Lung (tissue), 11 donors: ENCODE measurements at regions not wholly inside any gene's neighbourhood (a gene's known extent, or its start where the extent isn't known, plus 50 kb on each side); places are given as distances from the start of the nearest gene placed in this dataset.
A peak's percentile ranks its signal among the peaks of the same experiment; 100 is the strongest.

Experiments
- ATAC-seq: fragments of 200-7000 bp; cut with Tn5 transposase; one replicate; pipeline ENCODE4 v1.9.1; 2020; ENCODE audit warnings: moderate number of reproducible peaks; ENCODE audit not compliant: insufficient read depth, low FRiP score
- DNase-seq, 3 donors: peaks; one replicate each; pipeline ENCODE4 v3.0.0-alpha.2; 2013 to 2017
- H3K27ac ChIP-seq, 2 donors: one replicate each; pipeline ENCODE4 v1.5.1; 2013; ENCODE audit warnings: mild to moderate bottlenecking in 2 of 2, moderate library complexity in 2 of 2, control low read depth in 1 of 2, inconsistent platforms in 1 of 2, low read depth in 1 of 2, low read length in 1 of 2
- H3K27me3 ChIP-seq, 3 donors: one replicate each; pipeline ENCODE4 v1.5.1; 2013; ENCODE audit warnings: low read length in 2 of 3; ENCODE audit not compliant: control insufficient read depth in 3 of 3, insufficient read depth in 3 of 3
- H3K36me3 ChIP-seq, 4 donors: one replicate each; pipeline ENCODE4 v1.5.1; 2013; ENCODE audit warnings: low read length in 4 of 4, mild to moderate bottlenecking in 1 of 4, moderate library complexity in 1 of 4; ENCODE audit not compliant: control insufficient read depth in 4 of 4, insufficient read depth in 4 of 4
- H3K4me1 ChIP-seq, 5 donors: one replicate each; pipeline ENCODE4 v1.5.1; 2013; ENCODE audit warnings: low read length in 5 of 5, mild to moderate bottlenecking in 2 of 5, moderate library complexity in 1 of 5; ENCODE audit not compliant: control insufficient read depth in 5 of 5, insufficient read depth in 5 of 5
- H3K4me3 ChIP-seq: one replicate; pipeline ENCODE4 v1.5.1; 2013; ENCODE audit warnings: mild to moderate bottlenecking, control low read depth, moderate library complexity
- H3K9ac ChIP-seq, 2 donors: one replicate each; pipeline ENCODE4 v1.5.1; 2013; ENCODE audit warnings: low read length in 2 of 2, control low read depth in 1 of 2; ENCODE audit not compliant: insufficient read depth in 1 of 2
- H3K9me3 ChIP-seq, 4 donors: one replicate each; pipeline ENCODE4 v1.5.1; 2013; ENCODE audit warnings: low read length in 3 of 4, mild to moderate bottlenecking in 1 of 4, moderate library complexity in 1 of 4; ENCODE audit not compliant: control insufficient read depth in 4 of 4, insufficient read depth in 3 of 4
- CTCF ChIP-seq: IDR thresholded peaks from 2 replicates; pipeline ENCODE4 v1.5.1; 2012; ENCODE audit warnings: mild to moderate bottlenecking; ENCODE audit errors: control extremely low read depth, extremely low read depth
- WGBS, 2 donors: extraction: QIAGEN DNeasy Blood & Tissue Kit; methylation state at CpG; one replicate each; pipeline ENCODE4 v1.1.7; 2013; 5-methylcytosine and 5-hydroxymethylcytosine counted together
- donor health status: control.
- donor health status: control.
- donor health status: Bipolar disorder and iron deficiency.
- donor health status: healthy.
- donor health status: DM: yes; HTN: yes; CAD: no.

- no peak for ATAC-seq
- no peak for DNase-seq
- Histone ChIP-seq H3K27me3 (no peaks in the 10 kb centered on the region), H3K36me3 (no peaks in the 10 kb centered on the region), H3K4me3 (no peak overlapping the region), H3K27ac (no peak overlapping the region), H3K9ac (no peak overlapping the region), H3K9me3 (no peaks in the 10 kb centered on the region), H3K4me1 (peaks cover 0 to 8% (median 4%) of the 10 kb centered on the region in 5 donors)
- no peak for TF ChIP-seq CTCF
- WGBS, 2 donors = 79 to 87% methylated on average over 4 of the region's 4 CpGs
These were observed 195.7 kb upstream of the ID2 start for GRCh38 chr2:8486141-8486540.

GRCh38 chr2:8487461-8487932, 194.4 kb upstream of the ID2 start:
- no peak for TF ChIP-seq CTCF
- H3K27me3 ChIP-seq = no peaks in the 10 kb centered on the region
- no peak overlapping the region for H3K4me3 ChIP-seq
- no peak overlapping the region for H3K27ac ChIP-seq
- ATAC-seq (no peak), DNase-seq (peak in 1 of 3 donors; percentile 45)
- 35 to 49% methylated on average over 16 of the region's 16 CpGs for whole genome bisulfite sequencing, 2 donors
- peaks cover 0 to 21% (median 7%) of the 10 kb centered on the region in 5 donors for H3K4me1 ChIP-seq
- H3K9me3 ChIP-seq = no peaks in the 10 kb centered on the region
- no peaks in the 10 kb centered on the region for H3K36me3 ChIP-seq
- H3K9ac ChIP-seq = no peak overlapping the region

- Histone ChIP-seq H3K27ac (no peak overlapping the region), H3K9ac (no peak overlapping the region), H3K36me3 (no peaks in the 10 kb centered on the region), H3K4me3 (no peak overlapping the region), H3K27me3 (no peaks in the 10 kb centered on the region), H3K4me1 (peaks cover 0 to 23% (median 9%) of the 10 kb centered on the region in 5 donors), H3K9me3 (no peaks in the 10 kb centered on the region)
- no peak for TF ChIP-seq CTCF
- DNase-seq (no peak), ATAC-seq (no peak)
- WGBS, 2 donors = 39 to 59% methylated on average over 23 of the region's 23 CpGs
These were observed 193.7 kb upstream of the ID2 start for GRCh38 chr2:8488001-8488738.
